Hematopoietic multipotent progenitor cell treated with erythropoietin and hydrocortisone succinate and interleukin-3 and kit ligand, for 6 days (in vitro differentiated cells): ENCODE measurements at regions not wholly inside any gene's neighbourhood (a gene's known extent, or its start where the extent isn't known, plus 50 kb on each side); places are given as distances from the start of the nearest gene placed in this dataset.
A peak's percentile ranks its signal among the peaks of the same experiment; 100 is the strongest.

Experiments
- DNase-seq: peaks from one replicate; pipeline ENCODE4 v3.0.0-alpha.2; 2015

- DNase-seq: no peak
Observed at GRCh38 chr3:103075282-103075681, 640.5 kb downstream of the ZPLD1 start.

- no peak for DNase-seq
Observed at GRCh38 chr3:103077910-103078309, 643.1 kb downstream of the ZPLD1 start.

GRCh38 chr3:103082501-103082900 lies 647.7 kb downstream of the ZPLD1 start:
- DNase-seq: no peak

- no peak for DNase-seq
Observed at GRCh38 chr3:103083848-103084631, 649.2 kb downstream of the ZPLD1 start.

GRCh38 chr3:103085465-103085864 lies 650.6 kb downstream of the ZPLD1 start:
- DNase-seq: no peak

- DNase-seq: no peak
Observed at GRCh38 chr3:103089758-103090157, 654.9 kb downstream of the ZPLD1 start.

GRCh38 chr3:103105206-103105605 lies 670.4 kb downstream of the ZPLD1 start:
- DNase-seq: no peak

GRCh38 chr3:103112273-103112672 lies 677.5 kb downstream of the ZPLD1 start:
- no peak for DNase-seq

GRCh38 chr3:103126115-103126514 lies 691.3 kb downstream of the ZPLD1 start:
- no peak for DNase-seq

- no peak for DNase-seq
Observed at GRCh38 chr3:103127098-103127630, 692.3 kb downstream of the ZPLD1 start.

- DNase-seq: no peak
Observed at GRCh38 chr3:103127737-103128136, 692.9 kb downstream of the ZPLD1 start.

GRCh38 chr3:103134023-103134724 lies 699.4 kb downstream of the ZPLD1 start:
- DNase-seq: no peak

GRCh38 chr3:103136621-103137020 lies 701.8 kb downstream of the ZPLD1 start:
- DNase-seq: peak; percentile 1

GRCh38 chr3:103137830-103138229 lies 703.0 kb downstream of the ZPLD1 start:
- no peak for DNase-seq

- DNase-seq: no peak
Observed at GRCh38 chr3:103158183-103158582, 723.4 kb downstream of the ZPLD1 start.

GRCh38 chr3:103166890-103167289 lies 732.1 kb downstream of the ZPLD1 start:
- DNase-seq: no peak

- DNase-seq: no peak
Observed at GRCh38 chr3:103167850-103168249, 733.0 kb downstream of the ZPLD1 start.

- peak; percentile 23 for DNase-seq
Observed at GRCh38 chr3:103169289-103169688, 734.5 kb downstream of the ZPLD1 start.

- no peak for DNase-seq
Observed at GRCh38 chr3:103170651-103171050, 735.8 kb downstream of the ZPLD1 start.

GRCh38 chr3:103173940-103174339 lies 739.1 kb downstream of the ZPLD1 start:
- no peak for DNase-seq

- DNase-seq: no peak
Observed at GRCh38 chr3:103181160-103181559, 746.3 kb downstream of the ZPLD1 start.

- no peak for DNase-seq
Observed at GRCh38 chr3:103184772-103185171, 750.0 kb downstream of the ZPLD1 start.

- no peak for DNase-seq
Observed at GRCh38 chr3:103189941-103190340, 755.1 kb downstream of the ZPLD1 start.

GRCh38 chr3:103195216-103195615 lies 760.4 kb downstream of the ZPLD1 start:
- no peak for DNase-seq
